Progenitor cell of endocrine pancreas (in vitro differentiated cells): ENCODE measurements at regions not wholly inside any gene's neighbourhood (a gene's known extent, or its start where the extent isn't known, plus 50 kb on each side); places are given as distances from the start of the nearest gene placed in this dataset.

ENCODE experiments used
- DNase-seq: peaks from one replicate; pipeline ENCODE4 v3.0.0; 2021; ENCODE audit warnings: low spot score; ENCODE audit not compliant: unreplicated experiment
- H3K27ac Mint-ChIP-seq: 2 replicates; pipeline ENCODE4 v1.8.0; 2021; ENCODE audit warnings: mild to moderate bottlenecking, moderate library complexity, mixed read lengths
- H3K27me3 Mint-ChIP-seq: 2 replicates; pipeline ENCODE4 v1.8.0; 2021; ENCODE audit warnings: mixed read lengths
- H3K36me3 Mint-ChIP-seq: 2 replicates; pipeline ENCODE4 v1.8.0; 2022; ENCODE audit warnings: mixed read lengths; ENCODE audit not compliant: insufficient read depth
- H3K4me1 Mint-ChIP-seq: 2 replicates; pipeline ENCODE4 v1.8.0; 2021; ENCODE audit warnings: low read depth, mixed read lengths
- H3K4me3 Mint-ChIP-seq: 2 replicates; pipeline ENCODE4 v1.8.0; 2021; ENCODE audit warnings: low read depth, mild to moderate bottlenecking, moderate library complexity, mixed read lengths
- H3K9me3 Mint-ChIP-seq: 2 replicates; pipeline ENCODE4 v1.8.0; 2021; ENCODE audit warnings: low read depth, mixed read lengths
- CTCF ChIP-seq: fragments of 200-600 bp; sonication (generic); IDR thresholded peaks from one replicate; pipeline ENCODE4 v1.5.0; 2021; ENCODE audit warnings: antibody characterized with exemption, mild to moderate bottlenecking; ENCODE audit not compliant: unreplicated experiment

- TF ChIP-seq CTCF, result no peak
- Mint-ChIP-seq H3K9me3 (peaks cover 4% of the 10 kb centered on the region), H3K36me3 (no peaks in the 10 kb centered on the region), H3K4me1 (peaks cover 12% of the 10 kb centered on the region), H3K27me3 (peaks cover 16% of the 10 kb centered on the region), H3K4me3 (no peak overlapping the region), H3K27ac (peak overlapping the region; percentile 41)
- DNase-seq, result no peak
These were observed 153.8 kb downstream of the RAP2B start for GRCh38 chr3:153315781-153316180.

GRCh38 chr3:153319705-153320554, 157.9 kb downstream of the RAP2B start:
- TF ChIP-seq CTCF, result no peak
- Mint-ChIP-seq H3K9me3 (peaks cover 3% of the 10 kb centered on the region), H3K27ac (no peak overlapping the region), H3K4me3 (no peak overlapping the region), H3K4me1 (peaks cover 12% of the 10 kb centered on the region), H3K36me3 (no peaks in the 10 kb centered on the region), H3K27me3 (peaks cover 4% of the 10 kb centered on the region)
- no peak for DNase-seq

GRCh38 chr3:153320585-153321128, 158.6 kb downstream of the RAP2B start:
- Mint-ChIP-seq H3K36me3 (no peaks in the 10 kb centered on the region), H3K4me1 (peaks cover 11% of the 10 kb centered on the region), H3K4me3 (no peak overlapping the region), H3K9me3 (peaks cover 7% of the 10 kb centered on the region), H3K27me3 (peaks cover 3% of the 10 kb centered on the region), H3K27ac (no peak overlapping the region)
- DNase-seq, result no peak
- TF ChIP-seq CTCF, result no peak

GRCh38 chr3:153328690-153329089, 166.7 kb downstream of the RAP2B start:
- TF ChIP-seq CTCF, result no peak
- peaks cover 10% of the 10 kb centered on the region for H3K9me3 Mint-ChIP-seq
- H3K4me3 Mint-ChIP-seq, result no peak overlapping the region
- H3K4me1 Mint-ChIP-seq, result no peaks in the 10 kb centered on the region
- H3K27ac Mint-ChIP-seq, result no peak overlapping the region
- H3K27me3 Mint-ChIP-seq, result no peaks in the 10 kb centered on the region
- DNase-seq, result no peak
- H3K36me3 Mint-ChIP-seq, result no peaks in the 10 kb centered on the region

GRCh38 chr3:153330901-153331300, 168.9 kb downstream of the RAP2B start:
- Mint-ChIP-seq H3K4me3 (no peak overlapping the region), H3K4me1 (no peaks in the 10 kb centered on the region), H3K27ac (no peak overlapping the region), H3K36me3 (no peaks in the 10 kb centered on the region), H3K9me3 (peaks cover 3% of the 10 kb centered on the region), H3K27me3 (no peaks in the 10 kb centered on the region)
- no peak for DNase-seq
- no peak for TF ChIP-seq CTCF
